ENCODE measurements at regions not wholly inside any gene's neighbourhood (a gene's known extent, or its start where the extent isn't known, plus 50 kb on each side); places are given as distances from the start of the nearest gene placed in this dataset.

DNA sequence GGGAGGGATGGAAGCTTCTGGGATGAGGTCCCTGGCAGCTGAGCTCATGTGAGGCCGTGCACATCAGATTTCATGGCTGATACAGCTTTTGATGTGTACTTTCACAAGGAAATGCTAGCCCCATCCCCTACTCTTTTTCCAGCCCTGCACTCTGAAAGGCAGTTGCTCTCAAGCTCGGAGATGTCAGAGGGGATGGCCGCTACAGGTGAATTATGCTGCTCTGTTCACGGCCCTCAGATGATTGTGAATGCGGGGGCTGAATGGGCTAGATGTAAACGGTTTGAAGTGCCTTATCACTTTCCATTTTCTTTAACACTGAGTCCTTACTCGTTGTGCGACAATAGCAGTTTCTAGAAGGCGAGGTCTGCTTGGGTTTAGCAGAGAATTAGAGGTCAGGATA, 88.0 kb upstream of the RASGRF1 start:
- no peaks in the 10 kb centered on the region for H3K79me2 ChIP-seq (ENCODE audit: insufficient read depth, low read length)
- H3K36me3 ChIP-seq (ENCODE audit: insufficient read depth, low read length) = no peaks in the 10 kb centered on the region
- ATAC-seq (ENCODE audit: insufficient read depth, low read depth) = no peak
- no peaks in the 10 kb centered on the region for H3K4me1 ChIP-seq (ENCODE audit: insufficient read depth, low read length)
- H2AFZ ChIP-seq (ENCODE audit: low read depth, low read length) = no peak overlapping the region
- no peaks in the 10 kb centered on the region for H3K9me3 ChIP-seq (ENCODE audit: insufficient read depth, low read length, severe bottlenecking)
- no peak for DNase-seq
- H3K27ac ChIP-seq (ENCODE audit: low read length) = no peak overlapping the region
- H3K4me3 ChIP-seq (ENCODE audit: low read depth in 1 of 2, low read length in 2 of 2) = no peak overlapping the region
- TF ChIP-seq, protein P1, sequence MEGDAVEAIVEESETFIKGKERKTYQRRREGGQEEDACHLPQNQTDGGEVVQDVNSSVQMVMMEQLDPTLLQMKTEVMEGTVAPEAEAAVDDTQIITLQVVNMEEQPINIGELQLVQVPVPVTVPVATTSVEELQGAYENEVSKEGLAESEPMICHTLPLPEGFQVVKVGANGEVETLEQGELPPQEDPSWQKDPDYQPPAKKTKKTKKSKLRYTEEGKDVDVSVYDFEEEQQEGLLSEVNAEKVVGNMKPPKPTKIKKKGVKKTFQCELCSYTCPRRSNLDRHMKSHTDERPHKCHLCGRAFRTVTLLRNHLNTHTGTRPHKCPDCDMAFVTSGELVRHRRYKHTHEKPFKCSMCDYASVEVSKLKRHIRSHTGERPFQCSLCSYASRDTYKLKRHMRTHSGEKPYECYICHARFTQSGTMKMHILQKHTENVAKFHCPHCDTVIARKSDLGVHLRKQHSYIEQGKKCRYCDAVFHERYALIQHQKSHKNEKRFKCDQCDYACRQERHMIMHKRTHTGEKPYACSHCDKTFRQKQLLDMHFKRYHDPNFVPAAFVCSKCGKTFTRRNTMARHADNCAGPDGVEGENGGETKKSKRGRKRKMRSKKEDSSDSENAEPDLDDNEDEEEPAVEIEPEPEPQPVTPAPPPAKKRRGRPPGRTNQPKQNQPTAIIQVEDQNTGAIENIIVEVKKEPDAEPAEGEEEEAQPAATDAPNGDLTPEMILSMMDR (IDR thresholded peaks at IDR 0.05; ENCODE audit: borderline replicate concordance, extremely low read depth, low read length, poor library complexity, severe bottlenecking) = no peak
- TF ChIP-seq EZH2 (IDR thresholded peaks at IDR 0.05; ENCODE audit: borderline replicate concordance, low read depth, low read length, severe bottlenecking) = no peak
- no peak overlapping the region for H3K9ac ChIP-seq (ENCODE audit: low read depth, low read length)
- peaks cover 3% of the 10 kb centered on the region for H3K27me3 ChIP-seq (ENCODE audit: insufficient read depth, low read length, poor library complexity)
- H4K20me1 ChIP-seq (ENCODE audit: insufficient read depth, low read length) = no peaks in the 10 kb centered on the region
- H3K4me2 ChIP-seq (ENCODE audit: insufficient read depth, low read length) = no peak overlapping the region

DNA sequence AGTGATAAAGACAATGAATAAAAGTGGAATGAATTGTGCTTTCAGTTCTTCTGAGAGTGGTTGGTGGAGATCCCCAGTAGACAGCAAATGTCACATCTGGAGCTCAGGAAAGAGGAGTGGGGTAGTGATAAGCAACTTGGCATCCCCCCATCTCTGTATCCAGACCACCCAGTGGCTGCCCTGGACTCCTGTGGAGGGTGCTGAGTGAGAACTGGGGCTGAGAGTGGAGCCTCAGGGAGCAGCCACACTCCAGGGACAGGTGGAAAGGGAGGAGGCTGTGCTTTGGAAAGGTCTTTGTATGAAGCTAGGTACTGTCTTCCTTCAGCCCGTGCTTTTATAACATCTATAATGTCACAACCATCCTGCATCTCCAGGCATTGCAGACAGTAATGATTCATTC, 85.6 kb upstream of the RASGRF1 start:
- Histone ChIP-seq H3K4me3 (ENCODE audit: low read depth in 1 of 2, low read length in 2 of 2) (no peak overlapping the region), H3K9me3 (ENCODE audit: insufficient read depth, low read length, severe bottlenecking) (no peaks in the 10 kb centered on the region), H3K27me3 (ENCODE audit: insufficient read depth, low read length, poor library complexity) (peaks cover 3% of the 10 kb centered on the region), H3K27ac (ENCODE audit: low read length) (no peak overlapping the region), H3K4me1 (ENCODE audit: insufficient read depth, low read length) (no peaks in the 10 kb centered on the region), H2AFZ (ENCODE audit: low read depth, low read length) (no peak overlapping the region), H3K36me3 (ENCODE audit: insufficient read depth, low read length) (no peaks in the 10 kb centered on the region), H4K20me1 (ENCODE audit: insufficient read depth, low read length) (no peaks in the 10 kb centered on the region), H3K4me2 (ENCODE audit: insufficient read depth, low read length) (no peak overlapping the region), H3K79me2 (ENCODE audit: insufficient read depth, low read length) (no peaks in the 10 kb centered on the region), H3K9ac (ENCODE audit: low read depth, low read length) (no peak overlapping the region)
- no peak for DNase-seq
- ATAC-seq (ENCODE audit: insufficient read depth, low read depth) = no peak
- TF ChIP-seq EZH2 (IDR thresholded peaks at IDR 0.05; ENCODE audit: borderline replicate concordance, low read depth, low read length, severe bottlenecking) = no peak
- TF ChIP-seq, protein P1 (IDR thresholded peaks at IDR 0.05; ENCODE audit: borderline replicate concordance, extremely low read depth, low read length, poor library complexity, severe bottlenecking) = no peak

DNA sequence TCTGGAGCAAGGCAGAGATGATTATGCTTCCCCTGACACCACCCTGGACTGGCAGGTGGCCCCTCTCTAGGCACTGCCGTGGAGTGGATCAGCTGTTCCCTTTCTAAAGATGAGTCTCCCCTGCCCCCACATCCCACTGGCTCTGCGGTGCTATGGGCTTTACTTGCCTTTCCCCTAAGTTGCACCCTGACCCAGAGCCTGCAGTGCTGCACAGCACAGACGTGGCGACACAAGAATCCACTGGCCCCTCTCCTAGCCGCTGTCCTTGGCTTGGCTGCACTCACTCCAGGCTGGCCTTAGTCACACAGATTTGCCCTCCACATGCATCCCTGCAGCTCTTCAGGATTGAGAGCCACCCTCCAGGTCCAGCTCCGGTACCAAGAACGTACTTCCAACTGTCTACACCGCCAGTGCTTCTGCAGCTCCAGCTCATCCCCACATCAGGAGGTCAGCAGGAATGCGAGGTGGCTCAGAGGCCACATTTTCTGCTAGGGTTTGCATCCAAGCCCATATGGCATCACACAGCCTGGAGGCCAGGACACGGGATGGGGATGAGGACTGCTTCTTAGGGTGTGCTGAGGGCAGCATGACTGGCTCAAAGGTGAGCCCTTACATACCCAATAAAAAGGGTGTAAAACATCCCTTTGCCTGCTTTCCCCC, 82.4 kb upstream of the RASGRF1 start:
- Histone ChIP-seq H3K9ac (ENCODE audit: low read depth, low read length) (no peak overlapping the region), H3K4me2 (ENCODE audit: insufficient read depth, low read length) (no peak overlapping the region), H3K36me3 (ENCODE audit: insufficient read depth, low read length) (no peaks in the 10 kb centered on the region), H2AFZ (ENCODE audit: low read depth, low read length) (no peak overlapping the region), H3K9me3 (ENCODE audit: insufficient read depth, low read length, severe bottlenecking) (no peaks in the 10 kb centered on the region), H3K4me1 (ENCODE audit: insufficient read depth, low read length) (no peaks in the 10 kb centered on the region), H3K79me2 (ENCODE audit: insufficient read depth, low read length) (no peaks in the 10 kb centered on the region), H4K20me1 (ENCODE audit: insufficient read depth, low read length) (no peaks in the 10 kb centered on the region), H3K27ac (ENCODE audit: low read length) (no peak overlapping the region), H3K4me3 (ENCODE audit: low read depth in 1 of 2, low read length in 2 of 2) (no peak overlapping the region), H3K27me3 (ENCODE audit: insufficient read depth, low read length, poor library complexity) (peaks cover 8% of the 10 kb centered on the region)
- no peak for TF ChIP-seq EZH2 (IDR thresholded peaks at IDR 0.05; ENCODE audit: borderline replicate concordance, low read depth, low read length, severe bottlenecking)
- TF ChIP-seq, protein P1 (IDR thresholded peaks at IDR 0.05; ENCODE audit: borderline replicate concordance, extremely low read depth, low read length, poor library complexity, severe bottlenecking) = no peak
- ATAC-seq (ENCODE audit: insufficient read depth, low read depth) (no peak), DNase-seq (no peak)
